Bronchial epithelial cell (primary cell): ENCODE measurements at regions not wholly inside any gene's neighbourhood (a gene's known extent, or its start where the extent isn't known, plus 50 kb on each side); places are given as distances from the start of the nearest gene placed in this dataset.

Source experiments
- DNase-seq: peaks from one replicate; pipeline ENCODE4 v3.0.0-alpha.2; 2010; ENCODE audit warnings: low read depth
- FAIRE-seq: peaks from 2 replicates; lab custom pipeline; 2011; peaks lifted over from hg19 to GRCh38; lab: Jason Lieb, UNC
- H3K27me3 ChIP-seq: 2 replicates; pipeline ENCODE4 v1.5.1; 2011; ENCODE audit warnings: low read length; ENCODE audit not compliant: control insufficient read depth, insufficient read depth
- H3K36me3 ChIP-seq: 2 replicates; pipeline ENCODE4 v1.5.1; 2011; ENCODE audit warnings: low read length; ENCODE audit not compliant: control insufficient read depth, insufficient read depth
- H3K4me3 ChIP-seq: 2 replicates; pipeline ENCODE4 v1.5.1; 2011; ENCODE audit warnings: mild to moderate bottlenecking, low read depth, low read length, control low read depth
- CTCF ChIP-seq: IDR thresholded peaks from 2 replicates; pipeline ENCODE4 v1.5.1; 2011; ENCODE audit warnings: mild to moderate bottlenecking, moderate library complexity, low read length, control low read depth, inconsistent platforms; ENCODE audit not compliant: insufficient read depth, severe bottlenecking

- Histone ChIP-seq H3K4me3 (no peak overlapping the region), H3K36me3 (no peaks in the 10 kb centered on the region), H3K27me3 (no peaks in the 10 kb centered on the region)
- peak; percentile 63 for DNase-seq
- no peak for TF ChIP-seq CTCF
- no peak for FAIRE-seq
Measured at GRCh38 chr1:87961992-87962391, 633.3 kb downstream of the LMO4 start.

- DNase-seq (peak; percentile 96), FAIRE-seq (no peak)
- H3K36me3 ChIP-seq: no peaks in the 10 kb centered on the region
- no peak for TF ChIP-seq CTCF
- H3K27me3 ChIP-seq: no peaks in the 10 kb centered on the region
- H3K4me3 ChIP-seq: no peak overlapping the region
Measured at GRCh38 chr1:87963556-87963955, 634.9 kb downstream of the LMO4 start.

GRCh38 chr1:87965193-87965592 lies 636.5 kb downstream of the LMO4 start:
- no peak for TF ChIP-seq CTCF
- FAIRE-seq (no peak), DNase-seq (no peak)
- no peaks in the 10 kb centered on the region for H3K36me3 ChIP-seq
- no peak overlapping the region for H3K4me3 ChIP-seq
- no peaks in the 10 kb centered on the region for H3K27me3 ChIP-seq

- H3K27me3 ChIP-seq: no peaks in the 10 kb centered on the region
- no peak for DNase-seq
- no peak for TF ChIP-seq CTCF
- no peak overlapping the region for H3K4me3 ChIP-seq
- no peak for FAIRE-seq
- H3K36me3 ChIP-seq: no peaks in the 10 kb centered on the region
Measured at GRCh38 chr1:87968197-87968955, 639.7 kb downstream of the LMO4 start.

GRCh38 chr1:87969040-87969439 lies 640.4 kb downstream of the LMO4 start:
- DNase-seq (no peak), FAIRE-seq (no peak)
- TF ChIP-seq CTCF: no peak
- H3K27me3 ChIP-seq: no peaks in the 10 kb centered on the region
- H3K4me3 ChIP-seq: no peak overlapping the region
- no peaks in the 10 kb centered on the region for H3K36me3 ChIP-seq

- Histone ChIP-seq H3K4me3 (no peak overlapping the region), H3K27me3 (no peaks in the 10 kb centered on the region), H3K36me3 (no peaks in the 10 kb centered on the region)
- DNase-seq: no peak
- TF ChIP-seq CTCF: no peak
- no peak for FAIRE-seq
Measured at GRCh38 chr1:87972811-87973210, 644.1 kb downstream of the LMO4 start.
